ENCODE measurements at regions not wholly inside any gene's neighbourhood (a gene's known extent, or its start where the extent isn't known, plus 50 kb on each side); places are given as distances from the start of the nearest gene placed in this dataset.

- TF ChIP-seq CTCF (IDR thresholded peaks at IDR 0.05) (no peak), POLR2A (IDR thresholded peaks at IDR 0.05) (no peak)
Measured at GRCh38 chr9:111232997-111233790, 96.8 kb downstream of the OR2K2 start.
